GM18499 (cell line): ENCODE measurements at regions not wholly inside any gene's neighbourhood (a gene's known extent, or its start where the extent isn't known, plus 50 kb on each side); places are given as distances from the start of the nearest gene placed in this dataset.

Experiments
- ATAC-seq: cut with Tn5 transposase; IDR thresholded peaks from one replicate; pipeline ENCODE4 v1.9.1; 2021; ENCODE audit warnings: moderate number of reproducible peaks; ENCODE audit not compliant: insufficient read depth, unreplicated experiment

- ATAC-seq = no peak
Observed at GRCh38 chr4:35247047-35247446, 997.3 kb downstream of the ARAP2 start.

GRCh38 chr4:35250331-35250730 is 994.0 kb downstream of the ARAP2 start:
- ATAC-seq = no peak

GRCh38 chr4:35250761-35251160 is 993.6 kb downstream of the ARAP2 start:
- no peak for ATAC-seq

DNA sequence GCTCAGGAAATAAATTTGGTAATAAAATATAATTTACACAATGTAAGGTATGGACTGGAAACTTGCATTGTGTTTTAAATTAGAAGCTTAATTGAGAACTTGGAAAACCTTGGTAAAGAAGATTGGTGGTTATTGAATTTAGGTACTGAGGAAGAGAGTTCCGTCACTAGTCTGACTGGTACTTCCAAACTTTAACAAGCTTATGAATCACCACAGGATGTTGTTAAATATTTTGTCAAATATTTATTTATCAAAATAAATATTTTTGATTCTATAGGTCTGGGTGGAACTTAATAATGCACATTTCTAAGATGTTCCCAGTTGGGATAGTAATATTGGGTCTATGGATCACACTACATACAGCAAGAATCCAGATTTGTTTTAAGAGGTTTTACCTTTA is 992.2 kb downstream of the ARAP2 start:
- no peak for ATAC-seq

DNA sequence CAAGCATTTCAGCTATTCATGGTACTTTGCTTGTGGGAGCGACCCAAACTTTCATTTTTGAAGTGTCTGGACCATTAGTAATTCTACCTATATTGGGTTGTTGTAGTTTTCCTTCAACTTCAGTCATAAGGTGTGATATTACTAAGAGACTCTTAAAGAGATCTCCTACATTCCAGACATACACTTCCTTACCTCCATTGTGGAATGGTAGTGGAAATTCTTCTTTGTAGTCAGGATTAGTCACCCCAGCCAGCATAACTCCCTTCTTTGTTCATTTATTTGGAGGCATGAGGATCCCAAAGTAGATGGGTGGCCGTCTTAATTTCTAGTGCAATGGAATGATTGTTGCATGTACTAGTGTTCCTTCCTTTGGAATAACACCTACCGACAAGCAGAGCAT is 991.4 kb downstream of the ARAP2 start:
- no peak for ATAC-seq

GRCh38 chr4:35253331-35253730 is 991.0 kb downstream of the ARAP2 start:
- ATAC-seq = no peak

- no peak for ATAC-seq
Observed at GRCh38 chr4:35286434-35286833, 957.9 kb downstream of the ARAP2 start.

DNA sequence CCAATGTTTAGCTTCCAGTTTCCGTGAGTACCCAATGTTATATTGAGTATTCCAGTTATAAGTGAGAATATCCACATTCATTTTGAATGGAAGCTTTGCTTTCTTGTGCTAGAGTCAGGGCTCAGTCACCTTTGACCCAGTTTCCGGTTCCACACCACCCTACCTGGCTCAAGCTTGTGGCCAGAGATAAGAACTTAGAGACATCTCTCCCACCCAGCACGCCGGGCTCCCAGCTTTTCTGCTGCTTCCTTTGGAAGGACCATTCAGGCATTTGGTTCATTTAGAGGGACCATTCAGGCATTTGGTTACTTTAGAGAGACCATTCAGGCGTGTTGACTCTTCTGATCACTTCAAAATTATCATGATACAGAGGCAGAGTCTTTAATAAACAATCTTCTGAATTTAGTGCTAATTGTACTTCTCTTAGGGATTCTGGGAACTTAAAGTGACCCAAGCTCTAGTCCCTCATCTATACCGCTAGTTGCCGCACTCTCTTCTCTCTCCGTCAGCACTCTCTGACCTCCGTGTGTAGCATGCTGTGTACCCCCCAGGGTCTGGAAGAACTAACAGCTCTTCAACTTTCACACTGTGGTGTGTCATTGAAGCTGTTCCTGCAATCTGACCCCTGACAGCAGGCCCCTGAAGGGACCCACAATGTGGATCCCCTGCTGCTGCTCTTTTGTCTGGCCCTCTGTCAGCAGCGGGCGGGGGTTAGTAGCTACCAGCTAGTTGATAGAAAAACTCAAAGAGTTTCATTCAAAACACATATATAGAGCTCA is 943.1 kb downstream of the ARAP2 start:
- ATAC-seq = no peak

DNA sequence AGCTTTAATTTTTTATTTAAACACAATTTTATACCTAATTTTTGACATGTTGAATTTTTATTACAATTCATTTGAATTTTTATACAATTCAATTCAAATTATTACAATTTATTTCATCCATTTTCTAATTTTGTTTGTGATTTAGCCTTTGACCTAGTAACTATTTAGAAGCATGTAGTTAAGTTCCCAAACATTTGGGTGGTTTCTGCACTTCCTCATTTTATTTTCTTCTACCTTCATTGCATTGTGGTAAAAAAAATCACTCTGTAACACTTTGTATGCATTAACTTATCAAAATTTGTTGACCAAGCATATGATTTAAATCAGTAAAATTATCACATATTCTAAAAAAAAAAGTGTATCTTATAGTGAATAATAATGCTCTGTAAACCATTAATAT is 928.9 kb downstream of the ARAP2 start:
- no peak for ATAC-seq

DNA sequence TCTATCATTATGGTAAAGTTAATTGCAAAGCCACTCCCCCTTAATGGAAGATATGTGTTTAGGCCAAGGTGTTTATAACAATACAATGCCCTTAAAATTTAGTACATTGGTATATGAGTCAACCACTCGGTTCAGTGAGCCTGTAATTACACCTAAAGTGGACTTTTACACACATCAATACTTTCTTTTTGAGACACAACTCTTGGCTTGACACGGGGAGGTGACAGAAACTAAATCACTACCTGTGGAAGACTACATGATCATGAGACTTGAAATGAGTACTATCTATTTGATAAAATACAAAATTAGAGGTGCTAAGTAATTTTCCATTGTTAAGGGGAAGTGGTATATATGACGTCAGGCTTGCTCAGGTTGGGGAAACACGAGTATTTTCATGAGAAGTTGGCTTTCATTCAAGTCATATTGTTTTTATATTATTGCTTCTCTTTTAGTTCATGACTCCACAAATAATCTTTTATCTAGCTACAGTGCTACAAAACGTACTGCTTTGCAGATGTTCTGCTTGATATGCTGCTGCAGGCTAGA is 918.3 kb downstream of the ARAP2 start:
- ATAC-seq = no peak

DNA sequence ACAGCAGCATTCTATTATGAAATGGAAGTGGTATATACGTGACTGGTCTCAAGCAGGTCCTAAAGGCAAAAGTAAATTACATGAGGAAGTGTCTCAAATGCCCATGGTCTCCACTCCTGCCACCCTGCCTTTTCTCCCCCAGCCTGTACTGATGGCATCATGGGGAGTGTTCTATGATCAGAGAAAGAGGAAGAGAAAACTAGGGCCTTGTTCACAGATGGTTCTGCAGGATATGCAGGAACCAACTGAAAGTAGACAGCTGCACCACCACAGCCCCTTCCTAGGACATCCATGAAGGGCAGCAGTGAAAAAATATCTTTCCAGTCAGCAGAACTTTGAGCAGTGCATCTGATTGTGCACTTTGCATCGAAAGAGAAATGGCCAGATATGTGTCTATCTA is 901.5 kb downstream of the ARAP2 start:
- no peak for ATAC-seq

GRCh38 chr4:35347276-35347675 is 897.0 kb downstream of the ARAP2 start:
- no peak for ATAC-seq

- ATAC-seq = no peak
Observed at GRCh38 chr4:35358001-35358584, 886.2 kb downstream of the ARAP2 start.

GRCh38 chr4:35364321-35364870 is 879.9 kb downstream of the ARAP2 start:
- no peak for ATAC-seq

DNA sequence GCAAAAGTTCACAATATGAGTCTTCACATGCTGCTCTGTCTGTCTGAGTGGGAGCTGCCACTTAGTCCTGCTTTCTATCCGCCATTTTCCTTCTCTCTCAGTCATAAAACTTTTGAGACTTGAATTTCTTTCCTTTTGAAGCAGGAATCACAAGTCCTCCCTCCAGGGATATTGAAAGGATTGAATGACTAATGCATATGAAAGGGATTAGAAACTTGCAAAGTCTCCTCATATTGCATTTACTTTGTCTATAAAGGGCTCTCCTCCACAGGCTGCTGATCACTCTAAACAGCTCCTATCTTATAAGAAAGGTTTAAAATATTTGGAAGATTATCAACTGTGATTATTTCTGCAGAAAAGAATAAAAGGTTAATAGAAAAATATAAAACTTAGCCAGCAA is 879.1 kb downstream of the ARAP2 start:
- no peak for ATAC-seq

GRCh38 chr4:35399912-35400311 is 844.4 kb downstream of the ARAP2 start:
- ATAC-seq = no peak

- ATAC-seq = no peak
Observed at GRCh38 chr4:35423104-35423503, 821.2 kb downstream of the ARAP2 start.

- no peak for ATAC-seq
Observed at GRCh38 chr4:35447474-35447873, 796.8 kb downstream of the ARAP2 start.

DNA sequence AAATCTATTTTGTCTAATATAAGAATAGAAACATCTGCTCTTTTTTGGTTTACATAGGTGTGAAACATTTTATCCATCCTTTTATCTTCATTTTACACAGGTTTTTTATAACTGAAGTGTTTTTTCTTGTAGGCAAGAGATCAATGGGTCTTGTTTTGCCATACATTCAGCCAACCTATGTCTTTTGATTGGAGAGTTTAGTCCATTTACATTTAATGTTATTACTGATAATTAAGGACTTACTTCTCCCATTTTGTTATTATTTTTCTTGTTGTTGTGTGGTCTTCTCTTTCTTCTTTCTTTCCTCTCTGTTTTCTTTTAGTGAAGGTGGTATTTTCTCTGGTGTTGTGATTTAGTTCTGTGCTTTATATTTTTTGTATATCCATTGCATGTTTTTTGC is 785.3 kb downstream of the ARAP2 start:
- no peak for ATAC-seq

GRCh38 chr4:35461931-35462659 is 782.2 kb downstream of the ARAP2 start:
- ATAC-seq = no peak
